ENCODE measurements at regions not wholly inside any gene's neighbourhood (a gene's known extent, or its start where the extent isn't known, plus 50 kb on each side); places are given as distances from the start of the nearest gene placed in this dataset.

- no peak for TF ChIP-seq CTCF (IDR thresholded peaks at IDR 0.05)
- TF ChIP-seq POLR2A (IDR thresholded peaks at IDR 0.05): no peak
- DNase-seq (no peak), ATAC-seq (no peak)
- WGBS (ENCODE audit: insufficient coverage, low coverage, low lambda C conversion rate, missing lambda C conversion rate): 83% methylated on average over 3 of the region's 3 CpGs
- peaks cover 0 to 21% (median 4%) of the 10 kb centered on the region in 4 donors for H3K4me1 ChIP-seq
- no peaks in the 10 kb centered on the region for H3K9me3 ChIP-seq
- no peaks in the 10 kb centered on the region for H3K36me3 ChIP-seq
- no peaks in the 10 kb centered on the region for H3K27me3 ChIP-seq
- H3K27ac ChIP-seq: no peak overlapping the region
- intact Hi-C loops (cut with DNase I): no loop called here
- H3K4me3 ChIP-seq: no peak overlapping the region
These were observed 117.6 kb upstream of the SPATS2L start for GRCh38 chr2:200188876-200189275.

- intact Hi-C loops (cut with DNase I): no loop called here
These were observed 116.5 kb upstream of the SPATS2L start for GRCh38 chr2:200189964-200190363.

GRCh38 chr2:200193331-200193730 is 113.2 kb upstream of the SPATS2L start:
- no peak for TF ChIP-seq CTCF (IDR thresholded peaks at IDR 0.05)
- TF ChIP-seq POLR2A (IDR thresholded peaks at IDR 0.05): no peak
- H3K4me3 ChIP-seq: no peak overlapping the region
- no peaks in the 10 kb centered on the region for H3K36me3 ChIP-seq
- no peaks in the 10 kb centered on the region for H3K27me3 ChIP-seq
- no peak overlapping the region for H3K27ac ChIP-seq
- ATAC-seq (no peak), DNase-seq (no peak)
- no peaks in the 10 kb centered on the region for H3K9me3 ChIP-seq
- H3K4me1 ChIP-seq: no peaks in the 10 kb centered on the region
- 43% methylated on average over 3 of the region's 3 CpGs for WGBS (ENCODE audit: insufficient coverage, low coverage, low lambda C conversion rate, missing lambda C conversion rate)
- intact Hi-C loops (cut with DNase I): no loop called here

More at GRCh38 chr2:200189964-200190363, 116.5 kb upstream of the SPATS2L start:
- ATAC-seq (no peak), DNase-seq (no peak)
- Histone ChIP-seq H3K27me3 (no peaks in the 10 kb centered on the region), H3K4me3 (no peak overlapping the region), H3K9me3 (no peaks in the 10 kb centered on the region), H3K4me1 (peaks cover 0 to 14% (median 0%) of the 10 kb centered on the region in 4 donors), H3K36me3 (no peaks in the 10 kb centered on the region), H3K27ac (no peak overlapping the region)
- 40% methylated on average over 2 of the region's 2 CpGs for WGBS (ENCODE audit: insufficient coverage, low coverage, low lambda C conversion rate, missing lambda C conversion rate)
- TF ChIP-seq CTCF (IDR thresholded peaks at IDR 0.05) (no peak), POLR2A (IDR thresholded peaks at IDR 0.05) (no peak)

- Histone ChIP-seq H3K4me1 (no peaks in the 10 kb centered on the region), H3K4me3 (no peak overlapping the region), H3K27me3 (no peaks in the 10 kb centered on the region), H3K36me3 (no peaks in the 10 kb centered on the region), H3K27ac (no peak overlapping the region), H3K9me3 (no peaks in the 10 kb centered on the region)
- intact Hi-C loops (cut with DNase I): no loop called here
- ATAC-seq (no peak), DNase-seq (no peak)
- WGBS (ENCODE audit: insufficient coverage, low coverage, low lambda C conversion rate, missing lambda C conversion rate): 86% methylated on average over 5 of the region's 5 CpGs
- TF ChIP-seq CTCF (IDR thresholded peaks at IDR 0.05) (no peak), POLR2A (IDR thresholded peaks at IDR 0.05) (no peak)
These were observed 112.7 kb upstream of the SPATS2L start for GRCh38 chr2:200193791-200194190.

GRCh38 chr2:200194746-200195145 is 111.7 kb upstream of the SPATS2L start:
- TF ChIP-seq CTCF (IDR thresholded peaks at IDR 0.05): no peak
- no peak for TF ChIP-seq POLR2A (IDR thresholded peaks at IDR 0.05)
- Histone ChIP-seq H3K4me1 (no peaks in the 10 kb centered on the region), H3K27ac (no peak overlapping the region), H3K4me3 (no peak overlapping the region), H3K36me3 (no peaks in the 10 kb centered on the region), H3K27me3 (no peaks in the 10 kb centered on the region), H3K9me3 (no peaks in the 10 kb centered on the region)
- ATAC-seq (no peak), DNase-seq (no peak)
- intact Hi-C loops (cut with DNase I): no loop called here
- 75% methylated on average over 2 of the region's 4 CpGs for WGBS (ENCODE audit: insufficient coverage, low coverage, low lambda C conversion rate, missing lambda C conversion rate)
